Stomach (tissue), 4 donors: ENCODE measurements at regions not wholly inside any gene's neighbourhood (a gene's known extent, or its start where the extent isn't known, plus 50 kb on each side); places are given as distances from the start of the nearest gene placed in this dataset.

Experiments used
- CTCF ChIP-seq, 7 experiments: fragments of 450-650 bp in 4 of 7; fragments of 200-600 bp in 3 of 7; sonication (generic) in 3 of 7; IDR thresholded peaks; one replicate each; pipeline ENCODE4 v1.5.1; 2016 to 2019; ENCODE audit warnings: antibody characterized with exemption in 7 of 7, control low read depth in 2 of 7, mild to moderate bottlenecking in 1 of 7
- EP300 ChIP-seq: sonication (generic); formaldehyde crosslinking; IDR thresholded peaks from one replicate; pipeline ENCODE4 v1.6.1; 2017; ENCODE audit warnings: antibody characterized with exemption

- TF ChIP-seq CTCF (IDR thresholded peaks at IDR 0.05) (no peak), EP300 (no peak)
These were observed 143.9 kb upstream of the ZNF217 start for GRCh38 chr20:53737396-53738038.
